ENCODE measurements at regions not wholly inside any gene's neighbourhood (a gene's known extent, or its start where the extent isn't known, plus 50 kb on each side); places are given as distances from the start of the nearest gene placed in this dataset.

DNA sequence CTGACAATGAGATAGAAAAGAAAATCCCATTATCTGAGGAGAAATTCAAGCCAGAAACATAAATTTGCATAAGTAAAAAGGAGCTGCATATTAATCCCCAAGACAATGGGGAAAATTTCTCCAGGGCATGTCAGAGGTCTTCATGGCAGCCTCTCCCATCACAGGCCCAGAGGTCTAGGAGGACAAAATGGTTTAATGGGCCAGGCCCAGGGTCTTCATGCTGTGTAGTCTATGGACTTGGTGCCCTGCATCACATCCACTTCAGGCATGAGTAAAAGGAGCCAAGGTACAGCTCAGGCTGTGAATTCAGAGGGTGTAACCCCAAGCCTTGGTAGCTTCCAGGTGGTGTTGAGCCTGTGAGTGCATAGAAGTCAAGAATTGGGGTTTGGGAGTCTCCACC, 1097.2 kb upstream of the RAG2 start:
- no peak for DNase-seq

GRCh38 chr11:37689951-37690350, 1091.9 kb upstream of the RAG2 start:
- DNase-seq, result no peak

- no peak for DNase-seq
Observed at GRCh38 chr11:37688456-37688855, 1090.4 kb upstream of the RAG2 start.

DNA sequence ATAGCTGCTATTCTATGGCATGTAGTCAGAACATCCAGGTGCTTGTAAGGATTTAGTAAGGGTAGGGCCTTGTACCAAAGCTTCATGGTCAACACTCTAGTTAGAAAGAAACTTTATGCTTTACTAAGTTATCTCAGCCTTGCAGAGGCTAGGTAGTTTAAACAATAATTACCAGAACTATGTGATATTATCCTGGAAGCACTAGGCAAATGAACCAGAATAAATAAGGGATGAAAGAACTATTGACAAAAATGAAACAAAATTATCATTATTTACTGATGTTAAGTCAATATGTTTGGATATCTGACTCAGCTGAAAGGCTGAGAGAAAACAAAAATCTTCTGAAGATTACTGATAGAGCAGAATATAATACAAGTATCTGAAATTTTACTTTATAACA, 1089.1 kb upstream of the RAG2 start:
- no peak for DNase-seq

- no peak for DNase-seq
Observed at GRCh38 chr11:37671321-37671720, 1073.3 kb upstream of the RAG2 start.

DNA sequence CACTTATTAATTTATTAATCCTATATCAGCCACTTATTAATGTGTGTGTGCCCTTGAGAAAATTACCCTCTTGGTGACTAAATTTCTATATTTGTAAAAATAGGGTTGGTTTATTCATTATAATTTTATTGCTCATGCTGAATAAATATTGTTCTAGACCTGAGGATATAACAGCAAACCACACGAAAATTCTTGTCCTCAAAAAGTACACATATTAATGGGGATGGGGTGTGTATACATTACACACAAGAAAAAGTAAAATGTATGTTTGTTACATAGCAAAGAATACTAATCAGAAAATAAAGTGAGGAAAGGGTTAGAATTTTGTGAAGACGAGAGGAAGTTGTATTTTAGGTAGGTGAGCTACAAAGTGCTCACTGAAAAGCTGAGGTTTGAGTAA, 1068.9 kb upstream of the RAG2 start:
- DNase-seq, result no peak

DNA sequence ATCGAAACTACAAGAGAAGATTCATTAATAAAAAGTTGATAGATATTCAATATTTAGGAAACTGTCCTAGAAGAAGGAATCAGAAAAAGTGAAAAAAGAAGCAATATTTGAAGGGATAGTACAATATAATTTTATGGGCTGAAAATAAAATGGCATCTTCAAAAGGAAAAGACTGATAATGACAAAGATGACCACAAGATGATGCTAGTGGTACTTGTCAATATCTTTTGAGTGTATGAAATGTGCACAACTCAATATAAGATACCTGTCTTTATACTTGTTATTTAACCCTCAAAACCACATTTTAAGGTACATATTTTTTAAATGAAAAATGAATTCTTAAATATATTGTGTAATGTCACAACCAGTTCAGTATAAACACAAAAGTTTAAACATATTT, 1059.6 kb upstream of the RAG2 start:
- no peak for DNase-seq

DNA sequence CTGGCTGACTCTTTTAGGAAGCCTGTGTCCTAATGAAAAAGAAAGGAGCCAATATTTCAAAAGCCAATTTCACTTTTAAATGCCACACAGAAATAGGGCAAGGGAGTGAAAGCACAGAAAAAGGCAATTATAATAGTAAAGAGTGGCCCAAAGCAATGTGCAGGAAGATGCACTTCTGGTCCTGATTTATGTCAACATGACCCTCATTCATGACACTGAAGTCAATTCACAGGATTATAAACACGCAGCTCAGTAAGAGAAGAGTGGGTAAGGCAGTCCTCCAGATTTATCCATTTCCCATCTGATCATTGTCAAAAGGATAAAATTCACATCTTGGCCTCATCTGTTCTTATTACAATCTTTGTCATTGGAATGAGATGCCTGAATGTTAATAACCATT, 1049.7 kb upstream of the RAG2 start:
- DNase-seq, result no peak

DNA sequence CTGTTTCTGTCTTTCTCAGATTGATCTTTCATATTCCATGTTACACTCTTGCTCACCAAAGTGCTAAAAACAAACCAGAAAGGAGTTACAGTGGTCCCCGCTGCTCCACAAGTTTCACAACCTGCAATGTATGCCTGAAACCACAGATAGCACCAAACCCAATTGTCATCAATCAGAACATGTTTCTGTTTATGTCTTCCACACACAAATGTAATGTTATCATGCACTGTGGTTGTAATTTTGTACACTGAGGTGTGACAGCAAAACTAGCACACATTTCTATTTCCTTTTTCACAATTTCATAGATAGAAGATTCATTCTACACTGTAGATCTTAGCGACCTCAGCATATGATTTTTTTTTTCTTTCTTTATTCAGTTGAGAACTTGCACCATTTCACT, 1045.9 kb upstream of the RAG2 start:
- DNase-seq, result no peak

- DNase-seq, result no peak
Observed at GRCh38 chr11:37642296-37642695, 1044.3 kb upstream of the RAG2 start.

DNA sequence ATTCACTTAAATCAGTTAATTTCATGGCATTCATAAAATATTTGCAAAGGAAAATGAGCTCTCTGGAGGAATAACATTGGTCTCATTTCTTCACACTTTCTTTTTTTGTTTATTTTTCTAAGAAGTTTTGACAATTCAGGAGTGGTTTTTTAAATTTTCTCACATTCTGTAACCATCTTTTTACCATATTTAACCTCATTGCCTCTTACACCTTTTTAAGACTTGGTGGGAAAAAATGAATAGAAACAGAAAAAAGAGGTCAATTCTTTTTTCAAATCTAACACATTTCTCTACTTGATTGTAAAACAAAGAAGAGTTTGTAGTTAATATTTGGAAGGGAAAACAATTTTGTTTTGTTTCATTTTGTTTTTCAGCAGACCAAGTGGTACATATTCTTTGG, 1034.7 kb upstream of the RAG2 start:
- no peak for DNase-seq

DNA sequence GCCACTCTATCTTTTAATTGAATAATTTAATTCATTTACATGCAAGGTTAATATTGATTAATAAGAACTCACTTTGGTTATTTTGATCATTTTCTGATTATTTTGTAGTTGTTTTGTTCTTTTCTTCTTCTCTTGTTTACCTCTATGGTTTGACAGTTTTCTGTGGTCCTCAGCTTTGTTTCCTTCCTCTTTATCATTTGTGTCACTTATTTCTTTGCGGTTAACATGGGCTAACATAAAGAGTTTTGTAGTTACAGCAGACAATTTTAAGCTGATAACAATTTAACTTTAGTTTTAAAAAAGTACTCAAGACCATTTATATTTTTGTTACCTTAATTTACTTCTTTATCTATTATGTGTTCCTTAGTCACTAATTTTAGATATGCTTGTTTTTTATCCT, 1032.8 kb upstream of the RAG2 start:
- DNase-seq, result no peak

GRCh38 chr11:37623778-37624177, 1025.7 kb upstream of the RAG2 start:
- no peak for DNase-seq

DNA sequence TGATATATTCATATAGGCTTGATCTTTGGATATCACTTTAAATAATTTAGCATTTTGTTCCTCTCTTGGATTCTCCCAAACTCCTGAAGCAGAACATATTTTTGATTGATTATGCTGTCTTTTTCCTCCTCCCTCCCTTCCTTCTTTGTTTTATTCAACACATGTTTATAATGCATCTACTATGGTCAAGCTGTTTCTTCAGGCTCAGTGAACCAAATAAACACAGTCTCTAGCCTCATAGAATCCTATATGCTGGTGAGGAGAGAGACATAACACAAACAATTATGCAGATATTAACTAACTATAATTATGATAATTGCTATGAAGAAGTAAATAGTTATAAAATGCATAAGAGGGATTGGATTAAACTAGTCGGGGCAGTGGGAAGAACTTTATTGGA, 1023.6 kb upstream of the RAG2 start:
- no peak for DNase-seq

GRCh38 chr11:37616291-37616690, 1018.3 kb upstream of the RAG2 start:
- DNase-seq, result no peak

DNA sequence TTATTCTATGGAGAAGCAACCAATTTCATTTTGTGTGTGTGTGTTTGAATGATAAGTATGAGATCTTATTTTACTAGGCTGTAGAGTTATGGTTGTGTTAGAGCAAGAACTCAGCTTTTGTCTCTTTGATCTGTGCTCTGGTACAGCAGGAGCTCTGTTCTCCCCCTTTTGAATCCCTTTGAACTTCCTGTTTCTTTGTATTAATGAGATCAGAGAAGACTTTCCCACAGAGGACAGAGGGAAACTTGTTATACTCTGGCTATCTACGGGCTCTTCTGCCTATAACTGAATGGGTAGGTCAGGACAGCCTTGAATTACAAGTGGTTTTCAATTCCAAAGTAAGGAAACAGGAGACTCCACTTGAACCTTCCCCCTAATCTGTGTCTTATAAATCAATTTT, 1015.0 kb upstream of the RAG2 start:
- DNase-seq, result no peak

DNA sequence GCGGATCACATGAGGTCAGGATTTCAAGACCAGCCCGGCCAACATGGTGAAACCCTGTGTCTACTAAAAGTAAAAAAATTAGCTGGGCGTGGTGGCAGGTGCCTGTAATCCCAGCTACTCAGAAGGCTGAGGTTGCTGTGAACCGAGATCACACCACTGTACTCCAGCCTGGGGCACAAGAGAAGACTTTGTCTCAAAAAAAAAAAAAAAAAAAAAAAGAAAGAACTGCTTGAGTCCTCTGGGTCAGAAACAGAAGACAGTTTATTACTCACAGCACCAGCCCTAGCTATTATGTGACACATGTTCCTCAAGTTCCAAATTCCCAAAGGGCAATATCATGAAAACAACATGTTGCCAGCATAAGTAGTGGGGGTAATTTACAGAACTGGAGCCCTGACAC, 1014.1 kb upstream of the RAG2 start:
- DNase-seq, result no peak

GRCh38 chr11:37605229-37605628, 1007.2 kb upstream of the RAG2 start:
- DNase-seq, result no peak

GRCh38 chr11:37598381-37598780, 1000.3 kb upstream of the RAG2 start:
- DNase-seq, result no peak

- no peak for DNase-seq
Observed at GRCh38 chr11:37597776-37598175, 999.7 kb upstream of the RAG2 start.

- DNase-seq, result no peak
Observed at GRCh38 chr11:37595845-37596244, 997.8 kb upstream of the RAG2 start.

GRCh38 chr11:37574361-37574760, 976.3 kb upstream of the RAG2 start:
- no peak for DNase-seq

- no peak for DNase-seq
Observed at GRCh38 chr11:37572491-37573171, 974.6 kb upstream of the RAG2 start.

DNA sequence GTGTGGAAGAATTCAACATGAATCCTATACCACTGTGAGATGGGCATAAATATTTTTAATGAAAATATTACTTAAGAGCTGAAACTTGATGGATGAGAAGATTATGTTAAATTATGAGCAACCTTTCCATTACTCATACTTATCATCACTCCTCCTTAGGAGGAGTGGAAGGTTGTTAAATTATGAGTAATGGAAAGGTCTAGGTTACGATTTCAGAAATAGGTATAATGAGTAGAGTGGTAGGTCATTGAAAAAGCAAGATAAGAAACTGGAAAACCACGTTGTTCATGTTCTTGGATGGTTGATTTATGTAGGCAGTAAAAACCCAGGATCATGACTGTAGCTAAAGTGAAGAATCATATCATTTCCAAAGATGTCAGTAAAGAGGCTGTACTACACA, 973.2 kb upstream of the RAG2 start:
- DNase-seq, result no peak

- no peak for DNase-seq
Observed at GRCh38 chr11:37560991-37561390, 963.0 kb upstream of the RAG2 start.

- DNase-seq, result no peak
Observed at GRCh38 chr11:37560346-37560745, 962.3 kb upstream of the RAG2 start.
